ENCODE measurements at regions not wholly inside any gene's neighbourhood (a gene's known extent, or its start where the extent isn't known, plus 50 kb on each side); places are given as distances from the start of the nearest gene placed in this dataset.

DNA sequence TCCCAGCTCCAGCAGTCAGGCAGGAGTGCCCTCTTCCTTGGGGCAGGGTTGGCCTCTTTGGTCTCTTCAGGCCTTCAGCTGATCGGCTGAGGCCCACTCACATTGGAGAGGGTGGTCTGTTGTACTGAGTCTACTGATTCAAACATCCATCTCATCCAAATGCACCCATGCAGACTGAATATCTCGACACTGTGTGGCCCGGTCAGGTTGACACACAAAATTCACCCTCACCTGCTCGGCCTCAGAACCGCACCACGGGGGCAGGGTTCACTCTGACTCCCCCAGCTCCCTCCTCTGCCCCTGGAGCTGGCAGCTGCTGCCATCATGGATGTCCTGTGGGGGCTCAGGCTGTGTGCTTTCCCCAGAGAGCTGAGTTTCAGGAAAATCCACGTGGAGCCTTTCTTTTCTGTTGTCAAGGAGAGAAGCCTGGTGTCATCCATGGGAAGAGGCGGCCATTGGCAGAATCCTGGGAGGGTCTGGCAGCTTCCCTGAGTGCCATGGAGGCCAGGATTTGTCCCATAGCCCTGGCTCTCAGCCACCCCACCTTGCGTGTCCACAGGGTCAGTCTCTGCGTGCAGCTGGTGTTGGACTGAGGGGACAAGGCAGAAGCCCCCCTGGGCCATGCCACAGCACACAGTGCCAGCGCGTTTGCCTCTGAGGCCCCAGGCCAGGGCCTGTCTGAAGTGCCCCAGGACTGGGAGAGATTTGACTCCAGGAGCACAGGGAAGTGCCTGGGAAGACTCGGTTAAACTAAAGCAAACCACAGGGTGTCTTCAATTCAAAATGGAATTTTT lies 114.1 kb downstream of the ERMARD start:
- Histone ChIP-seq H3K27me3 (ENCODE audit: insufficient read depth, low read length) (no peaks in the 10 kb centered on the region), H3K36me3 (ENCODE audit: insufficient read depth, low read length) (no peaks in the 10 kb centered on the region), H3K9ac (ENCODE audit: low read depth, low read length) (no peak overlapping the region), H3K4me1 (ENCODE audit: insufficient read depth, low read length) (no peaks in the 10 kb centered on the region), H3K4me3 (ENCODE audit: low read length) (no peak overlapping the region), H3K27ac (ENCODE audit: low read depth, low read length) (no peak overlapping the region), H3K9me3 (ENCODE audit: insufficient read depth, low read depth, low read length) (no peaks in the 10 kb centered on the region)
- 91% methylated on average over 13 of the region's 13 CpGs for WGBS

DNA sequence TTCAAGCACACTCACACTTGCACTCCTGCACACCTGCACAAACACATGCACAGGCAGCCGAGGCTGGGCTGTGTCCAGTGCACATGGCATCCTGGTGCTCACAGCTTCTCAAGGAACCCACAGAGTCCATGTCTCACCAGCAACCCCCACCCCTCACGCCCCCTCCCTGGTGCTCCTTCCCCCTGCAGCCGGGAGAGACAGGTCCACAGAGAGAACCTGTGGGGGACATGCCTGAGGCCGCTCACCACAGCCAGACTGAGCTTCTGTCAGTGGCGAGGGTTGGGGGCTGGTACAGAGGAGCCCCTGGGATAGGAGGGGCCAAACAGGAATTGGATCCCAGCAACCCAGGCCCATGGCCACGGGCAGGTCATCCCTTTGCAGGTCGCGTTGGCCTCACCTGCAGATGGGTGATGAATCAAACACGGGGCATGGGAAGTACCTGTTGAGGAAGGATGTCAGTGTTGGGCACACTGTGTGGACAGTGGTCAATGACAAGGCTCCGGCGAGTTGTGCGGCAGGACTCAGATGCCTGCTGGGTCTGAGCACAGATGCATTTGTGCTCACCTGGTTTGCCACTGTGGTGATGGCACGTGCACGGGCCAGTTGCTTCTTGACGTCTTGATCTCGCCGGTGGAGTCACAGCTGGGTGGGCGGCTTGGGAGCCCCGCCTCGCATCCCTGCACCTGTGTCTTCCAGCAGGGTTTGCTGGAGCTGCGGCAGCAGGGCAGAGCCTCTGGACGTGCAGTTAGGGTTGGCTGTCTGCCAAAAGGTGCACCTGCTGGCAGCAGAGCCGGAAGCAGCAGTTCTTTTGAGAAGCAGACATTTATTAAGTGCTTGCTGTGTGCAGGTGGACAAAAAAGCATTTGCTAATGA lies 113.0 kb downstream of the ERMARD start:
- 92% methylated on average over 23 of the region's 23 CpGs for WGBS
- no peaks in the 10 kb centered on the region for H3K36me3 ChIP-seq (ENCODE audit: insufficient read depth, low read length)
- H3K4me1 ChIP-seq (ENCODE audit: insufficient read depth, low read length): no peaks in the 10 kb centered on the region
- no peaks in the 10 kb centered on the region for H3K9me3 ChIP-seq (ENCODE audit: insufficient read depth, low read depth, low read length)
- H3K27ac ChIP-seq (ENCODE audit: low read depth, low read length): no peak overlapping the region
- no peak overlapping the region for H3K9ac ChIP-seq (ENCODE audit: low read depth, low read length)
- no peak overlapping the region for H3K4me3 ChIP-seq (ENCODE audit: low read length)
- no peaks in the 10 kb centered on the region for H3K27me3 ChIP-seq (ENCODE audit: insufficient read depth, low read length)

- H3K4me1 ChIP-seq (ENCODE audit: insufficient read depth, low read length): no peaks in the 10 kb centered on the region
- 95% methylated on average over 3 of the region's 3 CpGs for WGBS
- no peaks in the 10 kb centered on the region for H3K27me3 ChIP-seq (ENCODE audit: insufficient read depth, low read length)
Observed at GRCh38 chr6:169863710-169864109, 112.3 kb downstream of the ERMARD start.

DNA sequence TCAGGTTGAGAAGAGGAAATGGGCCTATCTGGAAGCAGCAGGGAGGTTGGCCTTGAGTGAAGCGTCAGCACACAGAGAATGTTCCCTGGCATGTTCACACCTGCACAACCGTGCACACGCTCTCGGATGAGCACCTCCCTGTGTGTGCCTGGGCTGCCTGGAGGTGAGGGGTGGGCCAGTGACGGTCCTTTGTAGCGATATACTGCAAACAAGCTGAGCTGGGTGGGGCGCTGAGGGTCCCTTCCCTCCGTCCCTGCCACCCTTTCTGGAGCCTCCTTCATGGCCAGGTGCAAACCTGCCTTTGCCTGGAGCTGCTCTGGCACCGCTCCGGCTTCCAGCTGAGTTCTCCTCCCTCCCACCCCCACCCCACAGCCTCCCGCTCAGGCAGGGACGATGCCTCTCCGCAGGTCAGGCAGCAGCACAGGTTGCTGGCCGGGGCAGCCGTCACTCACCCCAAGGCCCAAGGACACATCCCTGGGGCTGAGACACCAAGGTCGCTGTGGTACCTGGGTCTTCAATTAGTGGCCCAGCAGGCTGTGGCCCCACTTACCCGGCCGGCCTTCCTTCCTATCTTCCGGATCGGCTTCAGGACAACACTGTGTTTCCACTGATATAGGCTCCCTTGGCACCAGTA lies 111.6 kb downstream of the ERMARD start:
- no peak overlapping the region for H3K4me3 ChIP-seq (ENCODE audit: low read length)
- no peak overlapping the region for H3K9ac ChIP-seq (ENCODE audit: low read depth, low read length)
- no peaks in the 10 kb centered on the region for H3K27me3 ChIP-seq (ENCODE audit: insufficient read depth, low read length)
- H3K4me1 ChIP-seq (ENCODE audit: insufficient read depth, low read length): no peaks in the 10 kb centered on the region
- 87% methylated on average over 20 of the region's 20 CpGs for WGBS
- no peak overlapping the region for H3K27ac ChIP-seq (ENCODE audit: low read depth, low read length)
- H3K36me3 ChIP-seq (ENCODE audit: insufficient read depth, low read length): no peaks in the 10 kb centered on the region
- H3K9me3 ChIP-seq (ENCODE audit: insufficient read depth, low read depth, low read length): no peaks in the 10 kb centered on the region

More at GRCh38 chr6:169863710-169864109, 112.3 kb downstream of the ERMARD start:
- no peak overlapping the region for H3K9ac ChIP-seq (ENCODE audit: low read depth, low read length)
- no peaks in the 10 kb centered on the region for H3K36me3 ChIP-seq (ENCODE audit: insufficient read depth, low read length)
- no peaks in the 10 kb centered on the region for H3K9me3 ChIP-seq (ENCODE audit: insufficient read depth, low read depth, low read length)
- no peak overlapping the region for H3K4me3 ChIP-seq (ENCODE audit: low read length)
- H3K27ac ChIP-seq (ENCODE audit: low read depth, low read length): no peak overlapping the region

GRCh38 chr6:169862043-169862891 lies 110.8 kb downstream of the ERMARD start:
- no peak overlapping the region for H3K9ac ChIP-seq (ENCODE audit: low read depth, low read length)
- no peak overlapping the region for H3K27ac ChIP-seq (ENCODE audit: low read depth, low read length)
- H3K4me3 ChIP-seq (ENCODE audit: low read length): no peak overlapping the region
- H3K36me3 ChIP-seq (ENCODE audit: insufficient read depth, low read length): no peaks in the 10 kb centered on the region
- 96% methylated on average over 17 of the region's 17 CpGs for WGBS
- no peaks in the 10 kb centered on the region for H3K4me1 ChIP-seq (ENCODE audit: insufficient read depth, low read length)
- no peaks in the 10 kb centered on the region for H3K27me3 ChIP-seq (ENCODE audit: insufficient read depth, low read length)
- no peaks in the 10 kb centered on the region for H3K9me3 ChIP-seq (ENCODE audit: insufficient read depth, low read depth, low read length)

DNA sequence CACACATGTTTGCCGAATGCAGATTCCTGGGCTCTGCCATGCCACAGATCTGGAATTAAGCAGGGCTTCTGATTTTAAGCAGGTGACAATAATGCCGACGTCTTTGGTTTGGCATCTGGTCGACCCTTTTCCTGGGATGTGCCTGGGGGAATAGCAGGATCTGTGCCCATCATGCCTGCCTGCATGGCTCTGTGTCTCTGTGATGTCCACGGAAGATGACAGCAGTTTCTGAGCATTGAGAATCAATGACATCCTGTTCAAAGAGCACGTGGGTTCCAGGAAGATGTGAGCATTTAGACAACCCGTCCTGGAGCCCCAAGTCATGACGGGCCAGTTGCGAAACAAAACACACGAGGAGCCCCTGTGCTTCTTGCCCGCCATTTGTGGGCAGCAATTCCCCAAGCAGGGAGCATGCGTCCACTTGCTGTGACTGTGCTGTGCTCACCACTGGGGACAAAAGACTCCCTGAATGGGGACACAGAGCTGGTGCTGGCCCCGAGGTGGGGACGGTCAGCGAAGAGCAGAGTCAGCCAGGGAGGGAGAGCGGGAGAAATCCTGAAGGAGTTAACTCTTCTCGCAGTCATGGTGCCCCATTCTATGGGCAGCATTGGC lies 110.1 kb downstream of the ERMARD start:
- H3K4me3 ChIP-seq (ENCODE audit: low read length): no peak overlapping the region
- H3K9ac ChIP-seq (ENCODE audit: low read depth, low read length): no peak overlapping the region
- H3K27ac ChIP-seq (ENCODE audit: low read depth, low read length): no peak overlapping the region
- H3K27me3 ChIP-seq (ENCODE audit: insufficient read depth, low read length): no peaks in the 10 kb centered on the region
- 94% methylated on average over 17 of the region's 17 CpGs for WGBS
- H3K4me1 ChIP-seq (ENCODE audit: insufficient read depth, low read length): no peaks in the 10 kb centered on the region
- no peaks in the 10 kb centered on the region for H3K9me3 ChIP-seq (ENCODE audit: insufficient read depth, low read depth, low read length)
- H3K36me3 ChIP-seq (ENCODE audit: insufficient read depth, low read length): no peaks in the 10 kb centered on the region

DNA sequence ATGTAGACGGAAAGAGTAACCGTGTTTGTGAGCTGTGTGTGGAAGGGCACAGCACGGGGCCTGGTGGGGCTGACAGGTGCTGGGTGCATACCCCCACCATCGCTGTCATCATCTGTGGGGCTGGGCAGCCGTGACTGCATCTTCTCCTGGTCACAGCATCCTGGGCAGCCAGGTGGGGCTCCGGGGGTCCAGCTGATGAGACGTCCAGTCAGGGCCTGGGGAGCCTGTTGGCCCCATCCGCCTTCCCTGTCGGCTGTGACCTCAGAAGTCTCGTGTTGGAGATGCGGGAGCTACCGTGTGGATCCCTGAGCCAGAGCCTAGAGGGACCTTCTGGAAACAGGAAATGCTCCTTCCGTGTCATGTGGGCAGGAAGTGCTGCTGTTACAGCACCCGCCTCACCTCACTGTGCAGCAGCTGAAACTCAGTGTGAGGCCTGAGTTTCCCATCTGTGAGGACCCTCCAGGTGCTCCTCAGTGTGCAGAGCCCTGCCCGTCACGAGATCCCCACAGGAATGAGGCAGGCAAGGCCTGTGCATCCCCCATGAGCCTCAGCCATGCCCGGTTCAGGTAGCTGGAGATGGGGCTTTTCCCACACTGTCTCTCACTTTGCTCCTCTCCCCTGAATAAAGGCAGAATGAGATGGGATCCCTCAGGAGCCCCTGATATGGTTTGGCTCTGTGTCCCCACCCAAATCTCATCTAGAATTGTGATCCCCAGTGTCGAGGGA lies 108.7 kb downstream of the ERMARD start:
- H3K4me1 ChIP-seq (ENCODE audit: insufficient read depth, low read length): no peaks in the 10 kb centered on the region
- H3K27me3 ChIP-seq (ENCODE audit: insufficient read depth, low read length): no peaks in the 10 kb centered on the region
- no peak overlapping the region for H3K9ac ChIP-seq (ENCODE audit: low read depth, low read length)
- peaks cover 6% of the 10 kb centered on the region; the same call in 1 of the 2 replicates for H3K9me3 ChIP-seq (ENCODE audit: insufficient read depth, low read depth, low read length)
- no peak overlapping the region for H3K27ac ChIP-seq (ENCODE audit: low read depth, low read length)
- WGBS: 91% methylated on average over 18 of the region's 18 CpGs
- H3K4me3 ChIP-seq (ENCODE audit: low read length): no peak overlapping the region
- no peaks in the 10 kb centered on the region for H3K36me3 ChIP-seq (ENCODE audit: insufficient read depth, low read length)

DNA sequence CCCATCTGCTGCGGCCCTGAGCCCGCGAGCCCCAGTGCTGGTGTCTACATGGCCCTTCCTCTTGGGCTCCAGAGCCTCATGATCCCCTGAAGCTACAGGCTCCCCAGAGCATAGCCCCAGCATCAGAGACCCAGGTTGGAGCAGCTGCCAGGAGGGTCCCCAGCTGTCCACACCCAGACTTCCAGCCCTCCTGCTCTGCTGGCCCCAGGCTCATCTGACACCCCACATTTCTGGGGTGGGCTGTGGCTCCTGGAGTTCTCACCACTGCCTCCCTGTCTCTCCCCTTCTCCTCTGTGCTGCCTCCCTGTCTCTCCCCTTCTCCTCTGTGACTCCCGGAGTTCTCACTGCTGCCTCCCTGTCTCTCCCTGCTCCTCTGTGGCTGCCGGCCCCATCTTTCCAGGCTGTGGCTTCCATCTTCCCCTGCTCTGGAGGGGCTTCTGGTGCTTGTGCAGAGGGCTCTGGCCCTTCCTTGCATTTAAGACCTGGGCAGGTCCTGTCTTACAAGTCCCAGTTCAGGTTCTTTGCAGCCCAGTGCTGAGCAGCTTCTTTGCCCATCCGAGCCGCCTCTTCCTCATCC lies 108.1 kb downstream of the ERMARD start:
- H3K36me3 ChIP-seq (ENCODE audit: insufficient read depth, low read length): no peaks in the 10 kb centered on the region
- H3K27me3 ChIP-seq (ENCODE audit: insufficient read depth, low read length): no peaks in the 10 kb centered on the region
- peaks cover 7% of the 10 kb centered on the region; the same call in 1 of the 2 replicates for H3K9me3 ChIP-seq (ENCODE audit: insufficient read depth, low read depth, low read length)
- H3K4me3 ChIP-seq (ENCODE audit: low read length): no peak overlapping the region
- no peaks in the 10 kb centered on the region for H3K4me1 ChIP-seq (ENCODE audit: insufficient read depth, low read length)
- no peak overlapping the region for H3K9ac ChIP-seq (ENCODE audit: low read depth, low read length)
- WGBS: 95% methylated on average over 7 of the region's 7 CpGs
- no peak overlapping the region for H3K27ac ChIP-seq (ENCODE audit: low read depth, low read length)

DNA sequence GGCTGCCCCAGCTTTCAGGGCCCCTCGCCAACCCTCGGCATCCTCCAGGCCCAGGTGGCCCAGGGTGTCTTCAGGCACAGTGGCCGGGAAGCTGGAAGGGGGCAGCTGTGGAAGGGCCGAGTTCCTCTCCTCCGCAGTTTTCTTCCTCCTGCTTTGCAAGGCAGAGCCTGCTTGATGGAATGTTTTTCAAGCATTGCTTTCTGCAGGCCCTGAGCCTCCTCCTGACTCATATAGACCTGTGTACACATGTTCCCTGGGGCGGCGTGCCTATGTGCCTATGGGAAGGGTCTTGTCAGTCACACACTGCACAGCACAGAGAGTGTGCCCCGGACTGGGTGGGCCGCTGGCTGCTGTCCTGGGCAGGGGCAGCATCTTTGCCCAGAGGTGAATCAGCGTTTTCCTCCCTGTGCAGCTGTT lies 107.5 kb downstream of the ERMARD start:
- 94% methylated on average over 10 of the region's 10 CpGs for WGBS
- no peak overlapping the region for H3K27ac ChIP-seq (ENCODE audit: low read depth, low read length)
- H3K4me1 ChIP-seq (ENCODE audit: insufficient read depth, low read length): no peaks in the 10 kb centered on the region
- H3K4me3 ChIP-seq (ENCODE audit: low read length): no peak overlapping the region
- H3K9me3 ChIP-seq (ENCODE audit: insufficient read depth, low read depth, low read length): peaks cover 7% of the 10 kb centered on the region; the same call in 1 of the 2 replicates
- no peaks in the 10 kb centered on the region for H3K36me3 ChIP-seq (ENCODE audit: insufficient read depth, low read length)
- H3K27me3 ChIP-seq (ENCODE audit: insufficient read depth, low read length): no peaks in the 10 kb centered on the region
- no peak overlapping the region for H3K9ac ChIP-seq (ENCODE audit: low read depth, low read length)

All from HUES64 (cell line).